Type B pancreatic cell (in vitro differentiated cells): ENCODE measurements at regions not wholly inside any gene's neighbourhood (a gene's known extent, or its start where the extent isn't known, plus 50 kb on each side); places are given as distances from the start of the nearest gene placed in this dataset.

ENCODE experiments used
- DNase-seq: peaks from one replicate; pipeline ENCODE4 v3.0.0; 2021; ENCODE audit warnings: mixed read lengths; ENCODE audit not compliant: unreplicated experiment; ENCODE audit errors: extremely low spot score
- H3K27ac Mint-ChIP-seq: 2 replicates; pipeline ENCODE4 v1.8.0; 2021; ENCODE audit warnings: mild to moderate bottlenecking, mixed read lengths
- H3K27me3 Mint-ChIP-seq: 2 replicates; pipeline ENCODE4 v1.8.0; 2021; ENCODE audit warnings: mixed read lengths
- H3K36me3 Mint-ChIP-seq: 2 replicates; pipeline ENCODE4 v1.8.0; 2021; ENCODE audit warnings: mixed read lengths
- H3K4me1 Mint-ChIP-seq: one replicate; pipeline ENCODE4 v1.8.0; 2021; ENCODE audit warnings: mixed read lengths; ENCODE audit not compliant: unreplicated experiment
- H3K4me3 Mint-ChIP-seq: 2 replicates; pipeline ENCODE4 v1.8.0; 2021; ENCODE audit warnings: mild to moderate bottlenecking, mixed read lengths
- H3K9me3 Mint-ChIP-seq: 2 replicates; pipeline ENCODE4 v1.8.0; 2021; ENCODE audit warnings: mixed read lengths
- CTCF ChIP-seq: fragments of 200-600 bp; sonication (generic); conservative IDR thresholded peaks from 2 replicates; pipeline ENCODE4 v1.5.0; 2021; ENCODE audit warnings: antibody characterized with exemption, mild to moderate bottlenecking

DNA sequence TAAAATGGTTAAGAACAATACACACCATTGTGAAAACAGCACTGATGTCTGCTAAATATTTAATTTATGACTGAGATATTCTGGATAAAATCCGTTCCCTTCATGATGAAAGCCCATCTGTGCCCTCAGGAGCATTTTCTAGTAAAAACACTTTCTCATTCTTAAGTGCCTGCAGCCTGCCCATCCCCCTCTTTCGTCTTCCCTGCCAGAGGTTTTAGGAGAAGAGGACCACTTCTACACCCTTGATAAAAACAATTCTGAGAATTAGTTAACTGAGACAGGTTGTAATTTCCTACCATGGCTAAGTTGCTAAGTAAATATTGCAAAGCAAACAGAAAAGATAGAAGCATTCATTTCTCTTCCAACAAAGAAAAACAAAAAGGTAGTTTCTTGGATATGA is 272.6 kb downstream of the ATPSCKMT start:
- no peak for DNase-seq
- Mint-ChIP-seq H3K27ac (no peak overlapping the region), H3K4me1 (peaks cover 9% of the 10 kb centered on the region), H3K4me3 (no peak overlapping the region), H3K36me3 (no peaks in the 10 kb centered on the region), H3K9me3 (no peaks in the 10 kb centered on the region), H3K27me3 (no peaks in the 10 kb centered on the region)
- TF ChIP-seq CTCF, result no peak

- no peak for DNase-seq
- Mint-ChIP-seq H3K9me3 (no peaks in the 10 kb centered on the region), H3K27me3 (no peaks in the 10 kb centered on the region), H3K4me1 (peaks cover 10% of the 10 kb centered on the region), H3K27ac (no peak overlapping the region), H3K36me3 (no peaks in the 10 kb centered on the region), H3K4me3 (no peak overlapping the region)
- TF ChIP-seq CTCF, result no peak
Observed at GRCh38 chr5:9976621-9977020, 273.1 kb downstream of the ATPSCKMT start.

GRCh38 chr5:9972059-9972458 is 277.6 kb downstream of the ATPSCKMT start:
- no peak overlapping the region for H3K27ac Mint-ChIP-seq
- peaks cover 6% of the 10 kb centered on the region for H3K4me1 Mint-ChIP-seq
- no peak overlapping the region for H3K4me3 Mint-ChIP-seq
- no peaks in the 10 kb centered on the region for H3K36me3 Mint-ChIP-seq
- peaks cover 15% of the 10 kb centered on the region for H3K9me3 Mint-ChIP-seq
- no peak for DNase-seq
- H3K27me3 Mint-ChIP-seq, result no peaks in the 10 kb centered on the region
- no peak for TF ChIP-seq CTCF

DNA sequence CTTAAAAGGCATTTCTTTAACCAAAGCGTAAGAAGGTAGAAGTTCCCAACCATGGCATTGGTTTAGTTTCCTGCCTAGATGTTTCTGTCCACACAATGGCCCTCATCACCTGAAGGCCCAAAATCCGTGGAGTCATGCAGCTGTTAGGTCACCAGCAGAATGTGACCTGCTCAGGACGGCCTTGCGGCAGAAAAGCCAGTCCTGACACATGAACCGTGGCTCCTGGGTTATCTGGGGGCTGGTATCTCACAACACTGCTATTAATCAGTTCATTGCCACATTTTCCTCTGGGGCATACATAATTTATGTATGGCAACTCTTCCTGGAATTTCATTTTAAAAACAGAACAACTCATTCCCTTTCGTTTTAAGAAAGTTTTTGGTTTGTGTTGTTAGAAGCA is 278.4 kb downstream of the ATPSCKMT start:
- no peak for TF ChIP-seq CTCF
- Mint-ChIP-seq H3K4me3 (no peak overlapping the region), H3K4me1 (peaks cover 4% of the 10 kb centered on the region), H3K9me3 (peaks cover 15% of the 10 kb centered on the region), H3K27me3 (no peaks in the 10 kb centered on the region), H3K36me3 (no peaks in the 10 kb centered on the region), H3K27ac (no peak overlapping the region)
- no peak for DNase-seq

- DNase-seq, result no peak
- TF ChIP-seq CTCF, result no peak
- Mint-ChIP-seq H3K36me3 (no peaks in the 10 kb centered on the region), H3K27me3 (peaks cover 6% of the 10 kb centered on the region), H3K27ac (no peak overlapping the region), H3K4me1 (peaks cover 4% of the 10 kb centered on the region), H3K9me3 (peaks cover 9% of the 10 kb centered on the region), H3K4me3 (no peak overlapping the region)
Observed at GRCh38 chr5:9958914-9959313, 290.8 kb downstream of the ATPSCKMT start.

DNA sequence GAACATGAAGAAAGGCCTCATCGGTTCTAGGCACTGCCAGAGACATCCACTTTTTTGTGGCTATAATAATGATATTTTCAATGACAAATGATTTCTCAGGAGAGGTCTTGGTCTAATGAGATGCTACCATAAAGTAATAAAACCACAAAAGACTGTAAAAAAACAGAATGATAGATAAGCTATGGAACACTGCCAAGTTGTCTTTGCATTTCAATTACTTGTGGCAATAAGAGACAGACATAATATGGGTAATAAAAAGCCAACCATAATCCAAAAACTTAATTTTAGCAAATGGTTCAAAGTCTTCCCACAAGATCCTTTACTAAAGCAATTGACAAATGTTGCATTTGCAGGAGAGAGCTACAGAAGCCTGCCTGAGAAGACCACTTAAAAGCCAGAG is 292.5 kb downstream of the ATPSCKMT start:
- no peak overlapping the region for H3K27ac Mint-ChIP-seq
- peaks cover 4% of the 10 kb centered on the region for H3K9me3 Mint-ChIP-seq
- H3K27me3 Mint-ChIP-seq, result no peaks in the 10 kb centered on the region
- no peaks in the 10 kb centered on the region for H3K36me3 Mint-ChIP-seq
- no peak overlapping the region for H3K4me3 Mint-ChIP-seq
- no peak for TF ChIP-seq CTCF
- peaks cover 11% of the 10 kb centered on the region for H3K4me1 Mint-ChIP-seq
- no peak for DNase-seq
